ENCODE measurements at regions not wholly inside any gene's neighbourhood (a gene's known extent, or its start where the extent isn't known, plus 50 kb on each side); places are given as distances from the start of the nearest gene placed in this dataset.

GRCh38 chr9:75833778-75834177, 56.7 kb upstream of the PCSK5 start:
- TF ChIP-seq CTCF (conservative IDR thresholded peaks at IDR 0.05; ENCODE audit: low read depth, low read length) = no peak
- no peak for TF ChIP-seq CEBPB (IDR thresholded peaks at IDR 0.05; ENCODE audit: low read depth, low read length)
- no peak for TF ChIP-seq RAD21 (IDR thresholded peaks at IDR 0.05; ENCODE audit: low read length)
